B cell (primary cell): ENCODE measurements at regions not wholly inside any gene's neighbourhood (a gene's known extent, or its start where the extent isn't known, plus 50 kb on each side); places are given as distances from the start of the nearest gene placed in this dataset.

Experiments
- ATAC-seq: fragments of 200-7000 bp; cut with Tn5 transposase; one replicate; pipeline ENCODE4 v1.10.0; 2021; ENCODE audit warnings: low read depth, mild to moderate bottlenecking, moderate number of reproducible peaks, moderate library complexity
- CTCF ChIA-PET: fragments of 350-600 bp; sonication (Branson Sonifier 250); formaldehyde crosslinking; loops from one replicate; lab custom pipeline; 2021; ENCODE audit warnings: antibody characterized with exemption, inconsistent platforms; lab: Charles Lee
- POLR2A ChIA-PET: fragments of 350-600 bp; sonication (Branson Sonifier 250); formaldehyde crosslinking; loops from one replicate; lab custom pipeline; 2021; ENCODE audit warnings: antibody characterized with exemption; lab: Charles Lee
- DNase-seq: peaks from one replicate; pipeline ENCODE4 v3.0.0; 2013
- H2AFZ ChIP-seq: 2 replicates; pipeline ENCODE4 v1.6.1; 2012; ENCODE audit warnings: mild to moderate bottlenecking, low read depth, low read length; ENCODE audit not compliant: insufficient read depth, poor library complexity, severe bottlenecking
- H3K27ac ChIP-seq, 2 donors: 1 replicate in 1 of 2; 2 replicates in 1 of 2; pipeline ENCODE4 v1.5.1; 2012 to 2013; ENCODE audit warnings: low read length in 2 of 2, mild to moderate bottlenecking in 2 of 2, moderate library complexity in 1 of 2
- H3K27me3 ChIP-seq, 4 experiments: fragments of 200-600 bp in 1 of 4; sonication (generic) in 1 of 4; replicated peaks in 1 of 4; 1 replicate in 2 of 4; 2 replicates in 2 of 4; pipeline versions ENCODE4 v1.6.1 to v1.7.0; 2013 to 2016; ENCODE audit warnings: low read length in 3 of 4, mild to moderate bottlenecking in 2 of 4, mixed read lengths in 1 of 4, moderate library complexity in 1 of 4; ENCODE audit not compliant: insufficient read depth in 4 of 4, control insufficient read depth in 3 of 4; ENCODE audit errors: control extremely low read depth in 1 of 4
- H3K36me3 ChIP-seq, 2 experiments: replicated peaks in 1 of 2; 1 replicate in 1 of 2; 2 replicates in 1 of 2; pipeline versions ENCODE4 v1.6.1 to v1.7.1; 2013; ENCODE audit warnings: low read length in 1 of 2; ENCODE audit not compliant: insufficient read depth in 2 of 2, control insufficient read depth in 1 of 2; ENCODE audit errors: control extremely low read depth in 1 of 2, extremely low read depth in 1 of 2
- H3K4me1 ChIP-seq, 2 donors: fragments of 200-600 bp in 1 of 2; sonication (generic) in 1 of 2; 1 replicate in 1 of 2; 2 replicates in 1 of 2; pipeline versions ENCODE4 v1.5.1 to v1.6.1; 2013 to 2017; ENCODE audit warnings: low read length in 2 of 2; ENCODE audit not compliant: control insufficient read depth in 2 of 2, insufficient read depth in 2 of 2
- H3K4me2 ChIP-seq: replicated peaks from 2 replicates; pipeline ENCODE3; 2012; ENCODE audit warnings: mild to moderate bottlenecking, low read depth, low read length; ENCODE audit not compliant: poor library complexity, severe bottlenecking
- H3K4me3 ChIP-seq, 5 experiments: fragments of 200-600 bp in 1 of 5; sonication (generic) in 1 of 5; 1 replicate in 3 of 5; 2 replicates in 2 of 5; pipeline versions ENCODE4 v1.5.1 to v1.7.0; 2011 to 2016; ENCODE audit warnings: low read length in 4 of 5, mild to moderate bottlenecking in 4 of 5, low read depth in 2 of 5, control low read depth in 1 of 5, moderate library complexity in 1 of 5; ENCODE audit not compliant: insufficient read depth in 1 of 5; ENCODE audit errors: control extremely low read depth in 1 of 5, extremely low read depth in 1 of 5
- H3K79me2 ChIP-seq: fragments of 200-600 bp; sonication (generic); one replicate; pipeline ENCODE4 v1.6.0; 2016; ENCODE audit warnings: low read length; ENCODE audit not compliant: control insufficient read depth, insufficient read depth
- H3K9ac ChIP-seq: fragments of 200-600 bp; sonication (generic); 2 replicates; pipeline ENCODE4 v1.6.1; 2017; ENCODE audit warnings: mild to moderate bottlenecking, low read length, moderate library complexity
- H3K9me3 ChIP-seq, 3 donors: one replicate each; pipeline versions ENCODE4 v1.6.1 to v1.7.1; 2013; ENCODE audit warnings: low read length in 2 of 3; ENCODE audit not compliant: control insufficient read depth in 2 of 3, insufficient read depth in 1 of 3; ENCODE audit errors: control extremely low read depth in 1 of 3
- H4K20me1 ChIP-seq: 2 replicates; pipeline ENCODE4 v1.6.0; 2012; ENCODE audit warnings: mild to moderate bottlenecking, low read length; ENCODE audit not compliant: insufficient read depth, control insufficient read depth, poor library complexity, severe bottlenecking
- H3K27ac Mint-ChIP-seq: one replicate; pipeline ENCODE4 v1.8.0; 2021; ENCODE audit warnings: mixed read lengths
- H3K27me3 Mint-ChIP-seq: one replicate; pipeline ENCODE4 v1.8.0; 2021; ENCODE audit warnings: mixed read lengths
- H3K4me1 Mint-ChIP-seq: one replicate; pipeline ENCODE4 v1.8.0; 2021; ENCODE audit warnings: mixed read lengths
- H3K4me3 Mint-ChIP-seq: one replicate; pipeline ENCODE4 v1.8.0; 2021; ENCODE audit warnings: mixed read lengths
- H3K9me3 Mint-ChIP-seq: one replicate; pipeline ENCODE4 v1.8.0; 2022; ENCODE audit warnings: mixed read lengths; ENCODE audit not compliant: insufficient read depth
- CTCF ChIP-seq: fragments of 200-600 bp; IDR thresholded peaks from one replicate; pipeline ENCODE4 v1.8.0; 2022; ENCODE audit warnings: antibody characterized with exemption, mild to moderate bottlenecking
- EZH2 ChIP-seq: IDR thresholded peaks from 2 replicates; pipeline ENCODE4 v1.6.1; 2012; ENCODE audit warnings: borderline replicate concordance, low read depth, mild to moderate bottlenecking, moderate library complexity, low read length; ENCODE audit not compliant: insufficient read depth, poor library complexity, severe bottlenecking
- WGBS: methylation state at CpG from one replicate; pipeline ENCODE4 v1.1.5; 2013; ENCODE audit warnings: missing lambda C conversion rate; ENCODE audit not compliant: insufficient coverage; 5-methylcytosine and 5-hydroxymethylcytosine counted together
- intact Hi-C: fragments of 100-400 bp; cut with micrococcal nuclease; formaldehyde crosslinking; loops from one replicate; pipeline ENCODE4 v1.10.0; 2022

GRCh38 chr10:83166344-83166743 lies 973.0 kb upstream of the GHITM start:
- no peak overlapping the region for H3K27ac Mint-ChIP-seq
- no peak overlapping the region for H3K4me3 Mint-ChIP-seq
- Histone ChIP-seq H3K4me2 (no peak overlapping the region), H4K20me1 (no peaks in the 10 kb centered on the region), H3K36me3 (no peaks in the 10 kb centered on the region), H2AFZ (no peak overlapping the region), H3K79me2 (no peaks in the 10 kb centered on the region), H3K9ac (no peak overlapping the region), H3K4me1 (no peaks in the 10 kb centered on the region), H3K9me3 (no peaks in the 10 kb centered on the region), H3K27ac (no peak overlapping the region), H3K27me3 (no peaks in the 10 kb centered on the region), H3K4me3 (no peak overlapping the region)
- POLR2A ChIA-PET, result no interaction called here
- no peaks in the 10 kb centered on the region for H3K9me3 Mint-ChIP-seq
- no peak for DNase-seq
- ATAC-seq, result no peak
- intact Hi-C loops, result no loop called here
- no peaks in the 10 kb centered on the region for H3K27me3 Mint-ChIP-seq
- CTCF ChIA-PET, result no interaction called here
- H3K4me1 Mint-ChIP-seq, result no peaks in the 10 kb centered on the region
- WGBS, result 32% methylated on average over 4 of the region's 5 CpGs
- no peak for TF ChIP-seq CTCF

GRCh38 chr10:83167081-83167480 lies 972.2 kb upstream of the GHITM start:
- ChIA-PET CTCF (no interaction called here), POLR2A (no interaction called here)
- Mint-ChIP-seq H3K27me3 (no peaks in the 10 kb centered on the region), H3K9me3 (no peaks in the 10 kb centered on the region), H3K4me3 (no peak overlapping the region), H3K4me1 (no peaks in the 10 kb centered on the region), H3K27ac (no peak overlapping the region)
- no peaks in the 10 kb centered on the region for H3K27me3 ChIP-seq
- no peak for TF ChIP-seq EZH2
- no peak for TF ChIP-seq CTCF
- H3K9ac ChIP-seq, result no peak overlapping the region
- no peaks in the 10 kb centered on the region for H3K4me1 ChIP-seq
- no peaks in the 10 kb centered on the region for H3K79me2 ChIP-seq
- DNase-seq (no peak), ATAC-seq (no peak)
- no peaks in the 10 kb centered on the region for H4K20me1 ChIP-seq
- no peak overlapping the region for H3K27ac ChIP-seq
- 42% methylated on average over 2 of the region's 4 CpGs for WGBS
- intact Hi-C loops, result no loop called here
- H3K36me3 ChIP-seq, result no peaks in the 10 kb centered on the region
- no peak overlapping the region for H3K4me2 ChIP-seq
- H3K9me3 ChIP-seq, result no peaks in the 10 kb centered on the region
- no peak overlapping the region for H3K4me3 ChIP-seq
- H2AFZ ChIP-seq, result no peak overlapping the region
